ENCODE measurements at regions not wholly inside any gene's neighbourhood (a gene's known extent, or its start where the extent isn't known, plus 50 kb on each side); places are given as distances from the start of the nearest gene placed in this dataset.

DNA sequence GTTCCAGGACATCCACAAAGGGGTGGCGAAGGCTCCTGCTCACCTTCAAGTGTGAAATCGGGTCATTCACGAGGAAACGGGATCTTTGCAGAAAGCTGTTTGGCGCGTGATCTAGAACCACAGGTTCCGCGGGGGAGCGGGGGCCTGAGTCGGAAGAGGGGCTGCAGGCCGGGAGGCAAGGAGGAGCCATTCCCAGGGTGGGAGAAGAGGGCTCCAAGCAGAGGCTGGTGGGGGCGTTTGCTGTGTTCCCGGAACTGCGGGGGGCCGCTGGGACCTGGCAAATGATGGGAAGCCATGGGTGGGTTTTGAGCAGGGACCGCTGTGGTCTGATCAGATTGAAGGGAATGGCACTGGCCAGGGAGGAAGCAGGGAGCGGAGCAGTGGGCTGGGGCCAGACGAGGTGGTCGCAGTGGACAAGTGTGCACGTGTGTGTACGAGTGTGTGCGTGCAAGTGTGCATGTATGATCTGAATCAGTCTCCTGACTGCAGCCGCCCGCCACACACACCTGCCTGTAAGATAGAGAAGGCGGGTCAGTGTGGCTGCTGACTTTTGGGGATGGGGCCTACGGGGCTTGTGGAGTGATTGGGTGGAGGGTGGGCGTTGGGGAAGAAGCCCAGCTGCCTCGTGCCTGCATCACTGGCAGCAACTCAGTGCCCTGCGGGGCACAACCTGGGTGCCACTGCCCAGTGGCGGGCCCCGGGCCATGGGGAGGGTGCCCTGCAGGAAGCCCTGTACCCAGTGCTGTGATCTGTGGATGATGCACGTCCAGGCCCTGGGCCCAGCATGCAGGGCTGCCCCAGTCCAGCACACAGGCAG lies 141.9 kb downstream of the KIF26A start:
- TF ChIP-seq TAF1 (IDR thresholded peaks at IDR 0.05; ENCODE audit: borderline replicate concordance, insufficient read depth, low read length) (no peak), POLR2AphosphoS5 (IDR thresholded peaks at IDR 0.05; ENCODE audit: low read depth, low read length) (no peak), SIN3A (IDR thresholded peaks at IDR 0.05; ENCODE audit: borderline replicate concordance, insufficient read depth, low read length) (no peak), FOXP2 (optimal IDR thresholded peaks at IDR 0.05; ENCODE audit: borderline replicate concordance, extremely low read depth, extremely low read length, insufficient read depth) (no peak)
- TF ChIP-seq, protein P1, sequence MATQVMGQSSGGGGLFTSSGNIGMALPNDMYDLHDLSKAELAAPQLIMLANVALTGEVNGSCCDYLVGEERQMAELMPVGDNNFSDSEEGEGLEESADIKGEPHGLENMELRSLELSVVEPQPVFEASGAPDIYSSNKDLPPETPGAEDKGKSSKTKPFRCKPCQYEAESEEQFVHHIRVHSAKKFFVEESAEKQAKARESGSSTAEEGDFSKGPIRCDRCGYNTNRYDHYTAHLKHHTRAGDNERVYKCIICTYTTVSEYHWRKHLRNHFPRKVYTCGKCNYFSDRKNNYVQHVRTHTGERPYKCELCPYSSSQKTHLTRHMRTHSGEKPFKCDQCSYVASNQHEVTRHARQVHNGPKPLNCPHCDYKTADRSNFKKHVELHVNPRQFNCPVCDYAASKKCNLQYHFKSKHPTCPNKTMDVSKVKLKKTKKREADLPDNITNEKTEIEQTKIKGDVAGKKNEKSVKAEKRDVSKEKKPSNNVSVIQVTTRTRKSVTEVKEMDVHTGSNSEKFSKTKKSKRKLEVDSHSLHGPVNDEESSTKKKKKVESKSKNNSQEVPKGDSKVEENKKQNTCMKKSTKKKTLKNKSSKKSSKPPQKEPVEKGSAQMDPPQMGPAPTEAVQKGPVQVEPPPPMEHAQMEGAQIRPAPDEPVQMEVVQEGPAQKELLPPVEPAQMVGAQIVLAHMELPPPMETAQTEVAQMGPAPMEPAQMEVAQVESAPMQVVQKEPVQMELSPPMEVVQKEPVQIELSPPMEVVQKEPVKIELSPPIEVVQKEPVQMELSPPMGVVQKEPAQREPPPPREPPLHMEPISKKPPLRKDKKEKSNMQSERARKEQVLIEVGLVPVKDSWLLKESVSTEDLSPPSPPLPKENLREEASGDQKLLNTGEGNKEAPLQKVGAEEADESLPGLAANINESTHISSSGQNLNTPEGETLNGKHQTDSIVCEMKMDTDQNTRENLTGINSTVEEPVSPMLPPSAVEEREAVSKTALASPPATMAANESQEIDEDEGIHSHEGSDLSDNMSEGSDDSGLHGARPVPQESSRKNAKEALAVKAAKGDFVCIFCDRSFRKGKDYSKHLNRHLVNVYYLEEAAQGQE (IDR thresholded peaks at IDR 0.05; ENCODE audit: insufficient read depth in 1 of 2, low read depth in 2 of 2, low read length in 2 of 2), result no peak

DNA sequence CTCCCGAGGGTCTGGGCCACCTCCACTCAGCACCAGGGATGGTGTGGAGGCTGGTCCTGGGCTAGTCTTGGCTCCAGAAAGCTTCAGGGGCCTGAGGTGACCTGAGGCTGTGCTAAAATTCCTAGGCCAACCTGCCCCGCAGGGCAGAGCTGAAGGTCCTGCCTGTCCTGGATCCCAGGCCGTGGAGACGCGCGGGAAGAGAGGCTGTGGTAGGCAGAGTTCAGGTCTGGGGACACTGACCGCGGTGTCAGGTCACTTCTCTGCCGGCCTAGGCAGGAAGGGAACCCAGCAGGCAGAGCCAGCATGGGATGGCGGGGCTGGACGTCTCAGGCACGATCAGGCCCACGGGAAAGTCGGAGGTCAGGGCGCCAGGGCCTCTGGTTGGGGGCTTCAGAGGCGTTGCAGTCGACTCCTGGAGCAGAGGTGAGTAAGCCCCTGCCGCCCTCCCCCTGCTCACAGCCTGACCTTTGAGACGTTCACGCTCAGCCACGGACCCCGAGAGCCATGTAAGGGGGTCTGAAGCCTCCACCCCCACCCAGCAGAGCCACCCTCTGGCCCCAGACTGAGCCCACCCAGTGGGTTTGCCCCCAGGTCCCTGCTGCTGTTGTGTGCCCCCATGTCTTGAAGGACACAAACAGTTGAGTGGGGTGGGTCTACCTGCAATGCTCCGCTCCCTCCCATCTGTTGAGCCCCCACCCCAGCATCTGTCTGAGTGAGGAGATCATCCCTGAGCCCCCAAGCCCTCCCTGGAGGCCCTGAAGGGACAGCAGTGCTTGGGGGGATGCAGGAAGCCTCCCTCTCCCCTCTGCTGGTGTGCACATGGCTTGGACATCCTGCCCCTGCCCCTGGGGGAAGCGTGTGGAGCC lies 142.7 kb downstream of the KIF26A start:
- TF ChIP-seq TAF1 (IDR thresholded peaks at IDR 0.05; ENCODE audit: borderline replicate concordance, insufficient read depth, low read length) (no peak), POLR2AphosphoS5 (IDR thresholded peaks at IDR 0.05; ENCODE audit: low read depth, low read length) (no peak), SIN3A (IDR thresholded peaks at IDR 0.05; ENCODE audit: borderline replicate concordance, insufficient read depth, low read length) (no peak), FOXP2 (optimal IDR thresholded peaks at IDR 0.05; ENCODE audit: borderline replicate concordance, extremely low read depth, extremely low read length, insufficient read depth) (no peak)
- TF ChIP-seq, protein P1 (IDR thresholded peaks at IDR 0.05; ENCODE audit: insufficient read depth in 1 of 2, low read depth in 2 of 2, low read length in 2 of 2), result no peak

DNA sequence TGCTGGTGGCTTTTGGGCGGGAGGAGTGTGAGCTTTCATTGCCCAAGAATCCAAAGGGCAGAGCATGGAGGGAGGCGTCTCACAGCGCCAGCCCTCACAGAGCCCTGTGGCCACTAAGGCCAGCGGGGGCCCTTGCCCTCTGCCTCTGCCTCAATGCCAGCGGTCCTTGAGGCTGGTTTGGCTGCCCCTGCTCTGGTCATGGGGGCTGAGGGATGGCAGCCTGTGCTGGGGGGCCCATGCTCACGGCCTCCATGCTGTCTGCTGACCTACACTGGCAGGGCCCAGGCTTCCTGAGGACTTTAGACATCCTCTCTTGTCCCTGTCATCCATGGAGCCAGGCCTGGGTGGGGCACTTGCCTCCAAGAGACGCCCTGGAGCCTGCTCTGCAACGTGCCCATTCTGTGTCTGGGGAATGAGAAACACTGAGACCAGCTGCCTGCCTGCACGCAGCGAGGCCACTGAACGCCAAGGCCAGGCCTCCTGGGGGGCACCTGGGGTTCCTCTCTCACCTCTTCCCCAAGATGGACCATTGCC lies 143.4 kb downstream of the KIF26A start:
- TF ChIP-seq, protein P1 (IDR thresholded peaks at IDR 0.05; ENCODE audit: insufficient read depth in 1 of 2, low read depth in 2 of 2, low read length in 2 of 2), result no peak
- TF ChIP-seq SIN3A (IDR thresholded peaks at IDR 0.05; ENCODE audit: borderline replicate concordance, insufficient read depth, low read length) (no peak), FOXP2 (optimal IDR thresholded peaks at IDR 0.05; ENCODE audit: borderline replicate concordance, extremely low read depth, extremely low read length, insufficient read depth) (no peak), TAF1 (IDR thresholded peaks at IDR 0.05; ENCODE audit: borderline replicate concordance, insufficient read depth, low read length) (no peak), POLR2AphosphoS5 (IDR thresholded peaks at IDR 0.05; ENCODE audit: low read depth, low read length) (no peak)

DNA sequence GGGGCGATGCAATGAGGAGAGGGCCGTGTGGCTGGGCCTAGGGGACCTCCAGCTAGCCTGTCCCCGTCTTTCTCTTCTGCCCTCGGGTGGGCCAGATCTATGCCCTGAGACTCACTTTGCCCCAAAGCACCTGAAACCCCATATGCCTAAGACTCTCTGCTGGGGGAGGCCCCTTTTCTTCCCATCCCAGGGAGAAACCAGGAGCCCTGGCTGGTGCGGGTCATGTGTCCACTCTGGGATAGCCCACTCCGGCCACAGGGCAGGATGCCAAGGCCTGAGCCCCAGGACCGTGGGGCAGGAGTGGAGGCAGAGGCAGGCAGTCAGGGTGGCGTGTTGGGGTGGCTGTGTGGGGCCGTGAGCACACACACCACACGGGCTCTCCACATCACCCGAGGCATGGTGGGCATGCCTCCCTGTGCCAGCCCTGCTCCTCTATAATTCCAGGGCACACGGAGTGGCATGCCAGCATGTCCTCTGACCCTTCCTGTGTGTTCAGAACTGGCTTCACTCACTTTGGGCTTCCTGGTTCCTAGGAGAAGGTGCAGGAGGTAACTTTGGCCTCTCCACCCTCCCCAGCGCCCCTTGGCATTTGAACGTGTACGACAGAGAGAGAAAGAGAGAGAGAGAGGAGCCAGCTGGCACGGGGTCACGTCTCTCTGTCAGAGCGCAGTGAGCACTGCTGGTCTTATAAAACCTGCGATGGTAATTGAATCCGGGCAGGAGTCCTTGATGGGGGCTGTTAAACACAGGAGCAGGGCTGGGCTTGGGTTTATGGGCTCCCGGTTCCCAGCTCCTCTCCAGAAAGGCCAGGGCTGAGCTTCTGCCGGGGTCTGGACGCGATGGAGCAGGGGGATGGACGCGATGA lies 144.2 kb downstream of the KIF26A start:
- no peak for TF ChIP-seq POLR2AphosphoS5 (IDR thresholded peaks at IDR 0.05; ENCODE audit: low read depth, low read length)
- TF ChIP-seq TAF1 (IDR thresholded peaks at IDR 0.05; ENCODE audit: borderline replicate concordance, insufficient read depth, low read length), result no peak
- no peak for TF ChIP-seq FOXP2 (optimal IDR thresholded peaks at IDR 0.05; ENCODE audit: borderline replicate concordance, extremely low read depth, extremely low read length, insufficient read depth)
- TF ChIP-seq, protein P1 (IDR thresholded peaks at IDR 0.05; ENCODE audit: insufficient read depth in 1 of 2, low read depth in 2 of 2, low read length in 2 of 2), result no peak
- TF ChIP-seq SIN3A (IDR thresholded peaks at IDR 0.05; ENCODE audit: borderline replicate concordance, insufficient read depth, low read length), result no peak
